ENCODE measurements at regions not wholly inside any gene's neighbourhood (a gene's known extent, or its start where the extent isn't known, plus 50 kb on each side); places are given as distances from the start of the nearest gene placed in this dataset.

- no peak for TF ChIP-seq CTCF (IDR thresholded peaks at IDR 0.05; ENCODE audit: extremely low read depth, missing control alignments)
- no peak for DNase-seq (ENCODE audit: low spot score)
Measured at GRCh38 chr13:65601855-65602254, 1628.3 kb downstream of the PCDH9 start.

GRCh38 chr13:65600702-65601101 is 1629.4 kb downstream of the PCDH9 start:
- TF ChIP-seq CTCF (IDR thresholded peaks at IDR 0.05; ENCODE audit: extremely low read depth, missing control alignments), result no peak
- no peak for DNase-seq (ENCODE audit: low spot score)

GRCh38 chr13:65597839-65598818 is 1632.0 kb downstream of the PCDH9 start:
- no peak for TF ChIP-seq CTCF (IDR thresholded peaks at IDR 0.05; ENCODE audit: extremely low read depth, missing control alignments)
- DNase-seq (ENCODE audit: low spot score), result no peak

GRCh38 chr13:65595916-65596315 is 1634.2 kb downstream of the PCDH9 start:
- TF ChIP-seq CTCF (IDR thresholded peaks at IDR 0.05; ENCODE audit: extremely low read depth, missing control alignments), result no peak
- no peak for DNase-seq (ENCODE audit: low spot score)

GRCh38 chr13:65594298-65594781 is 1635.8 kb downstream of the PCDH9 start:
- no peak for TF ChIP-seq CTCF (IDR thresholded peaks at IDR 0.05; ENCODE audit: extremely low read depth, missing control alignments)

GRCh38 chr13:65593298-65593874 is 1636.8 kb downstream of the PCDH9 start:
- no peak for DNase-seq (ENCODE audit: low spot score)
- no peak for TF ChIP-seq CTCF (IDR thresholded peaks at IDR 0.05; ENCODE audit: extremely low read depth, missing control alignments)

More at GRCh38 chr13:65594298-65594781, 1635.8 kb downstream of the PCDH9 start:
- no peak for DNase-seq (ENCODE audit: low spot score)

- TF ChIP-seq CTCF (IDR thresholded peaks at IDR 0.05; ENCODE audit: extremely low read depth, missing control alignments), result no peak
- DNase-seq (ENCODE audit: low spot score), result no peak
Measured at GRCh38 chr13:65592731-65593130, 1637.4 kb downstream of the PCDH9 start.
